MCF 10A (cell line): ENCODE measurements at regions not wholly inside any gene's neighbourhood (a gene's known extent, or its start where the extent isn't known, plus 50 kb on each side); places are given as distances from the start of the nearest gene placed in this dataset.

Experiments
- BruUV-seq: library from RNA; stranded (reverse); fragments of 400-500 nt; replicated peaks from 2 replicates; lab custom pipeline; 2021; lab: Mats Ljungman, UMichigan
- CTCF ChIA-PET: fragments of 300-600 bp; sonication (Branson Sonifier 250); formaldehyde crosslinking; extraction: SDS; loops from one replicate; lab custom pipeline; 2021; ENCODE audit warnings: antibody characterized with exemption, inconsistent platforms; lab: Yijun Ruan, JAX
- POLR2A ChIA-PET: fragments of 300-600, 350-650 bp; sonication (Branson Sonifier 250); formaldehyde crosslinking; extraction: SDS; loops from one replicate; lab custom pipeline; 2020; ENCODE audit warnings: antibody characterized with exemption, inconsistent platforms; lab: Yijun Ruan, JAX
- DNase-seq: peaks from one replicate; pipeline ENCODE4 v3.0.0-alpha.2; 2018; ENCODE audit not compliant: unreplicated experiment
- H3K27ac Mint-ChIP-seq: one replicate; pipeline ENCODE4 v1.8.0; 2022; ENCODE audit warnings: mild to moderate bottlenecking, low read depth, mixed read lengths; ENCODE audit not compliant: unreplicated experiment
- H3K27me3 Mint-ChIP-seq: one replicate; pipeline ENCODE4 v1.8.0; 2022; ENCODE audit warnings: mixed read lengths; ENCODE audit not compliant: insufficient read depth, unreplicated experiment
- H3K36me3 Mint-ChIP-seq: one replicate; pipeline ENCODE4 v1.8.0; 2022; ENCODE audit warnings: mild to moderate bottlenecking, moderate library complexity, mixed read lengths; ENCODE audit not compliant: insufficient read depth, unreplicated experiment
- H3K4me1 Mint-ChIP-seq: one replicate; pipeline ENCODE4 v1.8.0; 2022; ENCODE audit warnings: mixed read lengths; ENCODE audit not compliant: insufficient read depth, unreplicated experiment
- H3K4me3 Mint-ChIP-seq: one replicate; pipeline ENCODE4 v1.8.0; 2022; ENCODE audit warnings: mild to moderate bottlenecking, moderate library complexity, mixed read lengths; ENCODE audit not compliant: unreplicated experiment
- H3K9me3 Mint-ChIP-seq: one replicate; pipeline ENCODE4 v1.8.0; 2022; ENCODE audit warnings: mixed read lengths; ENCODE audit not compliant: unreplicated experiment
- CTCF ChIP-seq: fragments of 200-600 bp; IDR thresholded peaks from one replicate; pipeline ENCODE4 v1.8.0; 2022; ENCODE audit warnings: antibody characterized with exemption, mild to moderate bottlenecking; ENCODE audit not compliant: unreplicated experiment
- intact Hi-C: fragments of 100-400 bp; cut with micrococcal nuclease; formaldehyde crosslinking; loops from 2 replicates; pipeline ENCODE4 v1.14.1; 2022

DNA sequence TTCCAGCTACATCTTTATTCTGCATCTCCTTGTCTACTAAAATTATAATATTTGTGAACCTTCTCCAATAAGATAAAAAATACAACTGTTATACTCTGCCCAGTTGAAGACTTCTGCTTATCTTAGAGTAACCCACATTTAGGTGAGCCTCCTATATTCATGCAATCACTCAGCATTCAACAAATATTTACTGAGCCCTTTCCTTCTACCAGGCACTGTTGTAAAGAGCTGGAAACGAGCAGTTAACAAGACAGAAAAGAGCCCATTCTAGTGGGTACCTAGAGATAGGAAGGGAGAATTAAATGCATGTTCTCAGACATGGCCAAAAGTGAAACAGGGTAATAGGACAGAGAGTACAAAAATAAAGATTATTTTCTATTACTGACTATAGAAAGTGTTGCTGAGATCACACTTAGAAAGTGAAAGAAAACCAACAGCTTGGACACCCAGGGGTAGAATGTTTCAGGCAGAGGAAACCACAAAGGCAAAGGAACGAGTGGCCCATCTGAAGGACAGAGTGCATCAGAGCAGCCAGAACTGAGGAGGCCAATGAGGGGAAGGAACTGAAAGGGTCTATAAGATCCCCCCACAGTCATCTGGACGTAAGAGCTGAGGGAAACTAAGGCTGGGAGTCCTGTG is 50.8 kb upstream of the SMLR1 start:
- Mint-ChIP-seq H3K27ac (no peak overlapping the region), H3K4me1 (no peaks in the 10 kb centered on the region), H3K36me3 (no peaks in the 10 kb centered on the region), H3K4me3 (no peak overlapping the region), H3K9me3 (peaks cover 7% of the 10 kb centered on the region), H3K27me3 (peaks cover 7% of the 10 kb centered on the region)
- ChIA-PET CTCF (interaction anchor here (0.8 kb wide), 2 partner anchors 78 to 553 kb away, joined by 3 read pairs; no protein-coding TSS in a partner anchor), POLR2A (no interaction called here)
- no peak for DNase-seq
- intact Hi-C loops, result no loop called here
- TF ChIP-seq CTCF, result no peak
- no TSS peak for BruUV-seq
